Activated CD8-positive, alpha-beta memory T cell treated with anti-CD3 and anti-CD28 coated beads for 36 hours (primary cell): ENCODE measurements at regions not wholly inside any gene's neighbourhood (a gene's known extent, or its start where the extent isn't known, plus 50 kb on each side); places are given as distances from the start of the nearest gene placed in this dataset.

ENCODE experiments used
- CTCF ChIA-PET: fragments of 350-600 bp; sonication (Branson Sonifier 250); formaldehyde crosslinking; loops from one replicate; lab custom pipeline; 2021; ENCODE audit warnings: antibody characterized with exemption; lab: Charles Lee
- POLR2A ChIA-PET: fragments of 350-600 bp; sonication (Branson Sonifier 250); formaldehyde crosslinking; loops from one replicate; lab custom pipeline; 2021; ENCODE audit warnings: antibody characterized with exemption; lab: Charles Lee

- ChIA-PET CTCF (no interaction called here), POLR2A (no interaction called here)
These were observed 258.9 kb upstream of the TCF21 start for GRCh38 chr6:133629970-133630369.

- ChIA-PET POLR2A (no interaction called here), CTCF (no interaction called here)
These were observed 258.3 kb upstream of the TCF21 start for GRCh38 chr6:133630651-133631050.

- CTCF ChIA-PET, result no interaction called here
- POLR2A ChIA-PET, result interaction anchor here (0.6 kb wide), 1 partner anchor 1291 kb away, joined by 5 read pairs; no protein-coding TSS in a partner anchor
These were observed 257.5 kb upstream of the TCF21 start for GRCh38 chr6:133631421-133631820.

DNA sequence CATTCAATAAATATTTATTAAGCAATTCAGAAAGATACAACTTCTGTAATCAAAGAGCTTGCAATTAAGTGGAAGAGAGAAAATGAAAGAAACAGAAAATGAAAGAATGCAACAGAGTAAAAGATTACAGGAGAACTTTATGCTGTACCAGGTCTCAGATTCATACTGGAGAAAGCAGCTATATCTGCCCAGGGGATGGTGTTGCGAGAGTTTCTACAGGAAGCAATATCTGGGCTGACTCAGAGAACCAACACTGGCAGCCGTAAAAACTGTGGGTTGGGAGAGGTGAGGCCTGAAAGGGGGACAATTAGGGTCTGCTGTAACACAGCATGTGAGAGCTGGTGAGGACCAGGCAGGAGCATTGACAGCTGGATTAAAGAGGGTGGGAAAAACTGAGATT, 256.7 kb upstream of the TCF21 start:
- CTCF ChIA-PET, result no interaction called here

DNA sequence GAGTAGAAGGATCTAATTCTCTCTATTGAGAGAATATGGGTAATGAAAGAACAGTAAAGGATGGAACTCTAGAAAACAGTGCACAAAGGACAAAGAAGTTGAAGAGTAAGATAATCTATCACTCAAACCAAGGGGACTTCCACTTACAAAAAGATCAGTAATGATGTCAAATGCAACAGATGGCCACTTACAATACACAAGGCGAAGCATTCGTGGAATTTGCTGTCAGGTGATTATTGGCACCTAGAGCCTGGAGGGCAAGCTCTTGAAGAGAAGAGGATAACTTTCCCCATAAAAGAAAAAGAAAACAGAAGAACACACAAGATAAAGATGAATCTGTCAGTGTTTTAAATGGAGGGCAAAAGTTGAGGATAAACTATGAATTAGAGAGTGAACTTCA, 256.0 kb upstream of the TCF21 start:
- CTCF ChIA-PET, result no interaction called here
- POLR2A ChIA-PET, result no interaction called here

More for the DNA sequence above, 256.7 kb upstream of the TCF21 start:
- POLR2A ChIA-PET, result interaction anchor here (0.6 kb wide), 1 partner anchor 1291 kb away, joined by 5 read pairs; no protein-coding TSS in a partner anchor

DNA sequence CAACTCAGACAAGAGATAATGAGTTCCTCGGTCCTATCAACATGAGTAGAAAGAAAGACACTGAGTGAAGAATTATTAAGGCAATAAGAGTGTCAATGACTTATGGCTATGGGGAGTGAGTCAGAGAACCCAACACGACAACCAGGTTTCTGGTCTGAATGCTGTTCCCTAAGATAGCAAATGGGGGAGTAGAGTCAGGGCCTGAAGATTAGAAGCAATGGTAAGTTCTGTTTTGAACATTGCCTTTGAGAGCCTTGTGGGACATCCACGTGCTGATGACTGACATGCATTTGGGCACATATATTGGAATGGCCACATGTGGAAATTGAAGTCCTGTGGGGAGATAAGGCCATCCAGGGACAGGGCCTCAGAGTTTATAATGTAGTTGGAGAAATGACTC, 254.4 kb upstream of the TCF21 start:
- ChIA-PET POLR2A (no interaction called here), CTCF (no interaction called here)

- ChIA-PET POLR2A (no interaction called here), CTCF (no interaction called here)
These were observed 253.5 kb upstream of the TCF21 start for GRCh38 chr6:133635447-133635846.

GRCh38 chr6:133637436-133637835, 251.5 kb upstream of the TCF21 start:
- ChIA-PET CTCF (no interaction called here), POLR2A (no interaction called here)

GRCh38 chr6:133637874-133638273, 251.0 kb upstream of the TCF21 start:
- CTCF ChIA-PET, result no interaction called here
- POLR2A ChIA-PET, result no interaction called here

DNA sequence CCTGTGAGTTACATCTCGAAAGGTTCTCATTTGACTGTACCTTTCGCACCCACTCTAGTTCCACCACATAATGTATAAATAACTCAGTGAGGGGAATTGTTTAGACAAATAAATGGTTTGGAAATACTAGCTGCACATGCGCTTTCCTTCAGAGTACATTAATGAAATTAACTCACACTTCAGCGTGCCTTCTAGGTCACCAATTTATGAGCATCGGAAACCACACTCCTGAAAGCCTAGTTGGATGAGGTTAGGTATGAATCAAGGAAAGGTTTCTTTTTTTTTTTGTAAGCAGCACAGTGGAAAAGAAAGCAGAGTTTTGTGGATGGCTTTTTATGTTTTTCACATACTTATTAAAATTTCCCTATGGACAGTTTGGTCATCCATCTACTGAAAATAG, 247.8 kb upstream of the TCF21 start:
- CTCF ChIA-PET, result no interaction called here
- POLR2A ChIA-PET, result no interaction called here

DNA sequence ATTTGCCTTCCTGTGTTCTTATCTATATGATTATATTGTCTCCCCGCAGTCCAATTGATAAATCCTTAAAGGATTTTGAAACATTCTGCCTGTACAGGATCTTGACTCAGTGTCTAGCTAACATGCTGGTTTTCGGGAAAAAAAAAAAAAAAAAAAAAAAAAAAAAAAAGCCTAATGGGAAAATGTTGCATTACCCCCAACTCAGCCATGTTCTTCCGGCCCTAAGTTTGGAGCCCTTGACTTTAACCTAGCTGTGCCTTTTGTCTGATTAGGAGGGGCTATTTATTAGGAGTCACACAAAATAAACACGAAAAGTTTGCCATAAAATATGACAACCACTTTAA, 244.4 kb upstream of the TCF21 start:
- ChIA-PET POLR2A (interaction anchor here (0.6 kb wide), 1 partner anchor 619 kb away, joined by 3 read pairs; no protein-coding TSS in a partner anchor), CTCF (no interaction called here)

DNA sequence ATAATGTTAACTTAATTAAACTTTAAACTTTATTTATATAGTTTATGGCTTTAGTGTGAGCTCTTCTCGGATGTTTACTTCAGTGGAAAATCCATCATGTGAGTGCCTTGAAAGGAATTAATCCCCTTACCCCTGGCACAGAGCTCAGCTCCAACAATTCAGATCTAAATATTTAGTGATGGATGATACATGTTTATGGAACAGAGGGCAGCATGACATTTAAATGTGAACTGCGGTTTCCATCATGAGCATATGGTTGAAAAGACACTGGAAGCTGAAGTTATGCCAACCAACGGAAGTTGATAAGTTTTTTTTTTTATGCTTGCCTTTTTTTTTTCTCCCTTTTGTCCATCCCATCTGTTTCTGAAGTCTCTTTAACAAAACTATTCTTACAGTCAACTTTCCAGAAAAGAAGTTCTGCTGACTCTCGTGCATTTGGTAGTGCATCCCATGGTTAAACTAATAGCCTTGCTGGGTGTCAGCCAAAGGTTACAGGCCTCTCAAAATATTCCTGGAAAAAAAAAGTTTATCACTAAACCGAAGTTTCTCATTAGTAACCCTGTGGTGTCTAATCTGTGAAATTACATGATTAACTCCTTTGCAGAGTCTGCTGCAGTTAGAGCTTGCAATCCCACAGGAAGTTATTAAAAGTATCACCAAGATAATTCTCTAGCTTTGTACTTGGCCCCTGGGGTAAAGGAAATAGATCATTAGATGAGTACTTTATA, 243.9 kb upstream of the TCF21 start:
- CTCF ChIA-PET, result no interaction called here
- POLR2A ChIA-PET, result no interaction called here

- ChIA-PET POLR2A (no interaction called here), CTCF (no interaction called here)
These were observed 242.8 kb upstream of the TCF21 start for GRCh38 chr6:133645966-133646740.

GRCh38 chr6:133648581-133648980, 240.3 kb upstream of the TCF21 start:
- POLR2A ChIA-PET, result no interaction called here
- CTCF ChIA-PET, result no interaction called here

DNA sequence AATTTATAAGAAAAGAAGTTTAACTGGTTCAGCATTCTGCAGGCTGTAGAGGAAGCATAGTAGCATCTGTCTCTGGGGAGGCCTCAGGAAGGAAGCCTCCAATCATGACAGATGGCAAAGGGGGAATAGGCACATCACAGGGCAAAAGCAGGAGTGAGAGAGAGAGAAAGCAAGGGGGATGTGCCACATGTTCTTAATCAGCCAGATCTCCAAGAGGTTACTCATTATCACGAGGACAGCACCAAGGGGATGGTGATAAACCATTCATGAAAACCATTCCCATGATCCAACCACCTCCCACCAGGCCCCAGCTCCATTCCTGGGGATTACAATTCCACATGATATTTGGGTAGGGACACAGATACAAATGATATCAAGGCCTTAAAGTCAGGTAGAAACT, 217.5 kb upstream of the TCF21 start:
- ChIA-PET CTCF (no interaction called here), POLR2A (no interaction called here)

- POLR2A ChIA-PET, result no interaction called here
- CTCF ChIA-PET, result no interaction called here
These were observed 215.9 kb upstream of the TCF21 start for GRCh38 chr6:133673056-133673455.

DNA sequence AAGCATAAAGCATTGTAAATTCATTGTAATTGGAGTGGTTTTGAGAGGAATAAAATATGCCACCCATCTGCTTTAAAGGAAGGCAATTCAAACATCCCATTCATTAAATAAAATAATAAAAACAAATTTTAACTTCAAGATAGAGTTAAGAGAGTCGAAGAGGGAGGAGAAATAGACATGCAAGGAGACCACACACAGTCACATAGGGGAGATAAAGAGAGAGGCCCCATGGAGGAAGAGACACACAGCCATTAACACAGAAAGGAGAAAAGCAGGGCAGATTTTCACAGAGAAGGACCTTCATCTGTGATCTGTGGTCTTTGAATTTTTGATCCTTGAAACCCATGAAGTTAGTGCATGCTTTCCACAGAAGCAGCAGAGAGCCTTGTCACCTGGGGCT, 214.3 kb upstream of the TCF21 start:
- CTCF ChIA-PET, result no interaction called here

DNA sequence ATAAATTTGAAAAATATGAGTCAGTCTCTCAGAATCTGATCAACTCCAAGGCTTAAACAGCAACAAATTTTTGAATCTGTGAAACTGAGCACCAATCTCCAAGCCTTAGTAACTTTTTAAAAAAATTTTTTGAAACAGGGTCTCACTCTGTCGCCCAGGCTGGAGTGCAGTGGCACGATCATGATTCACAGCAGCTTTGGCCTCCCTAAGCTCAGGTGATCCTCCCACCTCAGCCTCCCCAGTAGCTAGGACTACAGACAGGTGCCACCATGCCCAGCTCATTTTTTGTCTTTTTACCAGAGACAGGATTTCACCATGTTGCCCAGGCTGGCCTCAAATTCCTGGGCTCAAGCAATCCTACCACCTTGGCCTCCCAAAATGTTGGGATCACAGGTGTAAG, 207.9 kb upstream of the TCF21 start:
- CTCF ChIA-PET, result no interaction called here
- POLR2A ChIA-PET, result no interaction called here

More for the DNA sequence above, 214.3 kb upstream of the TCF21 start:
- POLR2A ChIA-PET, result no interaction called here

GRCh38 chr6:133681891-133682290, 207.0 kb upstream of the TCF21 start:
- POLR2A ChIA-PET, result no interaction called here

DNA sequence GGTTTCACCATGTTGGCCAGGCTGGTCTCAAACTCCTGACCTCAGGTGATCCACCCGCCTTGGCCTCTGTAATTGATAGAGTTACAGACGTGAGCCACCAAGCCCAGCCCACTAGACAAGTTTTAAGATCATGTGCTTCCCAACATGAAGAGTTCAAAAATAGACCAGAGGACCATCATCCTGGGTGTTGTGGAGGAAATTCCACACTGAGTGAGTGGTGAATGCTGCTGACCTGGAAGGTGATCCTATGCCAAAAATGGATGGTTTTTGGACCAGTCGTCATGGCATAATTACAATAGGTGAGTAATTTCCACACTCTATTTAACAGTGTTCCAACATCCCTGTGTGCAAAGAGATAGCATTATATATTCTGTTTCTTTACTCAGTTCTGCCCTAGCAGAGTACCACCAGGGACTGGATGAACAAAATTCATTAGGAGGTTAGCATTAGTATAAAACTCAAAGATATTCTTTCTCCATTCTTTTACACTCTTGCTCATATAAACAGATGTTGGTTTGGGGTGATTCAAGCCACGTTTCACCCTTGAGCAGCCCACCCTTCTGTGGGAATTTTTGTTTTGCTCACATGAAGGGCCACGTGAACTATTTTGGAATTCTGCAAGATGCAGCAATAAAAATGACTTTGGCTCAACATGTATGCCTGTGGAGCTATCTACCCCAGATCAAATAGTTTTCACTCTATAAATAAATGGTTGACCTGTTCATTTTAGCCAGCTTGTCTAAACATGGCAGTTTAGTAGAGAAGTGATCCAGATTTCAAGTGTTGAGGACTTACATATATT, 206.2 kb upstream of the TCF21 start:
- ChIA-PET POLR2A (no interaction called here), CTCF (no interaction called here)

More at GRCh38 chr6:133681891-133682290, 207.0 kb upstream of the TCF21 start:
- CTCF ChIA-PET, result no interaction called here
